ENCODE measurements at regions not wholly inside any gene's neighbourhood (a gene's known extent, or its start where the extent isn't known, plus 50 kb on each side); places are given as distances from the start of the nearest gene placed in this dataset.

DNA sequence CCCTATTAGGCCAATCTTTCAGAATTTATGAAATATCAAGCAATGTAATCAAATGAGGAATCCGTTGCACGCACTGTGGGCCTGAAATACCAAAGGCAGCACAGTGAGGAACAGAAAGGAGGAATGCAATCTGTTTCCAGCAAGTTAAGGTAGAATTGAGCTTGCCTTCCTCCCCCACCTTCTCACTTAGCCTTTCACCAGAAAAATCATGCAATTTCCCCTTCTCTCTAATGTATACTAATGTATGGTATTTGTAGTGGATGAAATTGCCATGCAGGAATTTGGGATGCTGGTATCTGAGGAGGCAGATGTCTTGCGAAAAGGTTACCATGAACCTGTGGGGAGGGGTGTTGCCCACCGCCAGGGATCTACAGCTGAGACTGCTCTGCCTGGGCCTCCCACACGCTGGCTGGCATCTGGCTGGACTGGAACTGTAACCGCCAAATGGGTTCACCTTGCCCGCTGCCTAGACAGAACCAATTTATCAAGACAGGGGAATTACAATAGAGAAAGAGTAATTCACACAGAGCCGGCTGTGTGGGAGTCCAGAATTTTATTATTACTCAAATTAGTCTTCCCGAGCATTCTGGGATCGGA, 222.4 kb upstream of the MYLIP start:
- Histone ChIP-seq H3K36me3 (replicated peaks; ENCODE audit: low read depth, low read length) (peaks cover 3% of the 10 kb centered on the region), H2AFZ (ENCODE audit: low read depth, low read length) (no peak overlapping the region), H3K9me3 (ENCODE audit: insufficient read depth, low read length) (no peaks in the 10 kb centered on the region), H4K20me1 (ENCODE audit: insufficient read depth, low read length) (no peaks in the 10 kb centered on the region), H3K4me1 (ENCODE audit: low read length) (peaks cover 63% of the 10 kb centered on the region), H3K79me2 (ENCODE audit: low read length) (no peaks in the 10 kb centered on the region), H3K27me3 (ENCODE audit: low read depth, low read length) (no peaks in the 10 kb centered on the region), H3K27ac (ENCODE audit: low read length) (peak overlapping the region; percentile 60), H3K9ac (ENCODE audit: low read length) (peak overlapping the region; percentile 20; the same call in 1 of the 2 replicates), H3K4me2 (ENCODE audit: low read length) (peak overlapping the region; percentile 61), H3K4me3 (ENCODE audit: low read length) (0 out of 2 replicates have a peak overlapping the region, but pooled peaks have one; percentile 30)
- TF ChIP-seq, protein P1, sequence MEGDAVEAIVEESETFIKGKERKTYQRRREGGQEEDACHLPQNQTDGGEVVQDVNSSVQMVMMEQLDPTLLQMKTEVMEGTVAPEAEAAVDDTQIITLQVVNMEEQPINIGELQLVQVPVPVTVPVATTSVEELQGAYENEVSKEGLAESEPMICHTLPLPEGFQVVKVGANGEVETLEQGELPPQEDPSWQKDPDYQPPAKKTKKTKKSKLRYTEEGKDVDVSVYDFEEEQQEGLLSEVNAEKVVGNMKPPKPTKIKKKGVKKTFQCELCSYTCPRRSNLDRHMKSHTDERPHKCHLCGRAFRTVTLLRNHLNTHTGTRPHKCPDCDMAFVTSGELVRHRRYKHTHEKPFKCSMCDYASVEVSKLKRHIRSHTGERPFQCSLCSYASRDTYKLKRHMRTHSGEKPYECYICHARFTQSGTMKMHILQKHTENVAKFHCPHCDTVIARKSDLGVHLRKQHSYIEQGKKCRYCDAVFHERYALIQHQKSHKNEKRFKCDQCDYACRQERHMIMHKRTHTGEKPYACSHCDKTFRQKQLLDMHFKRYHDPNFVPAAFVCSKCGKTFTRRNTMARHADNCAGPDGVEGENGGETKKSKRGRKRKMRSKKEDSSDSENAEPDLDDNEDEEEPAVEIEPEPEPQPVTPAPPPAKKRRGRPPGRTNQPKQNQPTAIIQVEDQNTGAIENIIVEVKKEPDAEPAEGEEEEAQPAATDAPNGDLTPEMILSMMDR (IDR thresholded peaks at IDR 0.05; ENCODE audit: low read depth, low read length) = no peak
- TF ChIP-seq EZH2phosphoT487 (IDR thresholded peaks at IDR 0.05; ENCODE audit: low read depth) = no peak

DNA sequence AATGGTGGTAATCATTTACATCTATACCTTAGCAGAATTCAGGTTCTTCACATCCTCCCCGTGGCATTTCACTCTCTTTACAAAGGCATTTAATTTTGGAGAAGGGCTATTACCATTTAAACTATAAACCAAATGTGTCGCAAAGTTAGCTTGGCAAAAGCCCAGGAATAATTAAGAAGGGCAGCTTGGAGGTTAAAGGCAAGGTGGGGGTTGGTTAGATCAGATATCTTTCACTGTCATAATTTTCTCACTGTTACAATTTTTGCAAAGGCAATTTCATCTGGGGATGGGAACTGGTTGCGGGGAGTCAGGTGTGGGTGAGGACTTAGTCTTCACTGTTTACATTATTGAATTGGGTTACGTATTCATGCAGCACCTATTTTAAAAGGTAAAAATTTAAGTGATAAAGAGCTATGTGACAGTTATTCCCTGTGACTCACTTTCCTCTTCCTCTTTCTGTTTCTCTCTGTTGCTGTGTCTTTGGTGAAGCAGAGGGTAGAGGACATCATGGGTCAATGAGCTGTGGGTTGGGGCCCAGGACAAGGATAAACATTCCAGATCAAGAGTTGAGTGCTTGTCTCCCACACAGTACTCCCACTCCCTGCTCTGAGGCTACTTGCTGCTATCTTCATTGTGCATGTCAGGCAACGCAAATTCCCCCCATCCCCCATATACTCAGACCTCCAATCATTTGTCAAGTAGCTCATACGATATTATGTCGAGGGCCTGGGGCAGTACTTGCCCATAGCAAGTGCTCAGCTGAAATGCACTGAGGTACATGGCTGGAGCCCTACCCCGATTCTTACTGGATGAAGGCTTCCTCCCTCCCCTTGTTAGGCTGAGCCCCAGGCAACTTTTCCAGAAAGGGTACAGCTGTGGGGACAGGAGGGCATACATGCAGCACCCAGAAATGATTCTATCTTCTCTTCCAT, 223.1 kb upstream of the MYLIP start:
- Histone ChIP-seq H3K27ac (ENCODE audit: low read length) (peak overlapping the region; percentile 60), H3K4me3 (ENCODE audit: low read length) (peak overlapping the region; percentile 30; the same call in 1 of the 2 replicates), H4K20me1 (ENCODE audit: insufficient read depth, low read length) (no peaks in the 10 kb centered on the region), H3K4me2 (ENCODE audit: low read length) (peak overlapping the region; percentile 61), H3K9ac (ENCODE audit: low read length) (peak overlapping the region; percentile 20; the same call in 1 of the 2 replicates), H3K79me2 (ENCODE audit: low read length) (no peaks in the 10 kb centered on the region), H3K27me3 (ENCODE audit: low read depth, low read length) (no peaks in the 10 kb centered on the region), H3K9me3 (ENCODE audit: insufficient read depth, low read length) (no peaks in the 10 kb centered on the region), H2AFZ (ENCODE audit: low read depth, low read length) (no peak overlapping the region), H3K36me3 (replicated peaks; ENCODE audit: low read depth, low read length) (peaks cover 3% of the 10 kb centered on the region), H3K4me1 (ENCODE audit: low read length) (peaks cover 70% of the 10 kb centered on the region)
- no peak for TF ChIP-seq EZH2phosphoT487 (IDR thresholded peaks at IDR 0.05; ENCODE audit: low read depth)
- TF ChIP-seq, protein P1 (IDR thresholded peaks at IDR 0.05; ENCODE audit: low read depth, low read length) = no peak

DNA sequence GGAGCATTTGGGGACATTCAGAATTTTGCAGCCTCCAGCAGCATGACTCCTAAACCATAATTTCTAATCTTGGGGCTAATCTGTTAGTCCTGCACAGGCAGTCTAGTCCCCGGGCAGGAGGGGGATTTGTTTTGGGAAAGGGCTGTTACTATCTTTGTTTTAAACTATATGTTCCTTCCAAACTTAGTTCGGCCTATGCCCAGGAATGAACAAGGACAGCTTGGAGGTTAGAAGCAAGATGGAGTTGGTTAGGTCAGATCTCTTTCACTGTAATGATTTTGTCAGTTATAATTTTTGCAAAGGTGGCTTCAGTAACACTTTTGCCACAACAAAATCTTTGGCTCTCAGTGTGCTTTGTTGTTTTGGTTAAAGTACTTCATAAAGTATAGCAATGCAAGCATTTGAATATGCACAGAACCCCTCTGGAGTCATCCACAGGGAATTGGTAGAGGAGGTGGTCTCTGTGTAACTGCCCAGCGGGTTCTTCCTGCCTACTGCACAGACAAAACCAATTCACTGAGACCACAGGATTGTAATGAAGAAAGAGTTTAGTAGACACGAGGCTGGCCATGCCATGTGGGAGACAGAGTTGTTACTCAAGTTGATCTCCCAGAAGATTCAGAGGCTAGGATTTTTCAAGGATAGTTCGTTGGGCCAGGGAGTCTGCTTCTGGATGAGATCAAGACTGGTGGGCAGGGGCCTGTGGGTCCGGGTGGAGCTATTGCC, 224.1 kb upstream of the MYLIP start:
- H2AFZ ChIP-seq (ENCODE audit: low read depth, low read length) = no peak overlapping the region
- H3K4me3 ChIP-seq (ENCODE audit: low read length) = 0 out of 2 replicates have a peak overlapping the region, but pooled peaks have one; percentile 30
- H3K36me3 ChIP-seq (replicated peaks; ENCODE audit: low read depth, low read length) = peaks cover 3% of the 10 kb centered on the region
- H3K27me3 ChIP-seq (ENCODE audit: low read depth, low read length) = no peaks in the 10 kb centered on the region
- H3K4me2 ChIP-seq (ENCODE audit: low read length) = peak overlapping the region; percentile 61
- H3K4me1 ChIP-seq (ENCODE audit: low read length) = peaks cover 79% of the 10 kb centered on the region
- H3K79me2 ChIP-seq (ENCODE audit: low read length) = no peaks in the 10 kb centered on the region
- TF ChIP-seq, protein P1 (IDR thresholded peaks at IDR 0.05; ENCODE audit: low read depth, low read length) = no peak
- no peak for TF ChIP-seq EZH2phosphoT487 (IDR thresholded peaks at IDR 0.05; ENCODE audit: low read depth)
- H3K27ac ChIP-seq (ENCODE audit: low read length) = peak overlapping the region; percentile 60
- H3K9ac ChIP-seq (ENCODE audit: low read length) = peak overlapping the region; percentile 9; the same call in 1 of the 2 replicates
- no peaks in the 10 kb centered on the region for H3K9me3 ChIP-seq (ENCODE audit: insufficient read depth, low read length)
- no peaks in the 10 kb centered on the region for H4K20me1 ChIP-seq (ENCODE audit: insufficient read depth, low read length)
